Activated CD4-positive, alpha-beta memory T cell treated with anti-CD3 and anti-CD28 coated beads, Interleukin-2, amount 10 ng/mL, durations not matched to agents 7 days and 5 days (primary cell): ENCODE measurements at regions not wholly inside any gene's neighbourhood (a gene's known extent, or its start where the extent isn't known, plus 50 kb on each side); places are given as distances from the start of the nearest gene placed in this dataset.

Source experiments
- CTCF ChIA-PET: fragments of 350-600 bp; sonication (Branson Sonifier 250); formaldehyde crosslinking; loops from one replicate; lab custom pipeline; 2021; ENCODE audit warnings: antibody characterized with exemption, inconsistent platforms; lab: Charles Lee
- POLR2A ChIA-PET: fragments of 350-600 bp; sonication (Branson Sonifier 250); formaldehyde crosslinking; loops from one replicate; lab custom pipeline; 2021; ENCODE audit warnings: antibody characterized with exemption; lab: Charles Lee
- DNase-seq: peaks from one replicate; pipeline ENCODE4 v3.0.0-alpha.2; 2020
- H3K27ac Mint-ChIP-seq: one replicate; pipeline ENCODE4 v1.8.0; 2021; ENCODE audit warnings: mild to moderate bottlenecking, mixed read lengths
- H3K27me3 Mint-ChIP-seq: one replicate; pipeline ENCODE4 v1.8.0; 2021; ENCODE audit warnings: mixed read lengths
- H3K36me3 Mint-ChIP-seq: one replicate; pipeline ENCODE4 v1.8.0; 2021; ENCODE audit warnings: low read depth, mixed read lengths
- H3K4me1 Mint-ChIP-seq: one replicate; pipeline ENCODE4 v1.8.0; 2021; ENCODE audit warnings: mixed read lengths
- H3K4me3 Mint-ChIP-seq: one replicate; pipeline ENCODE4 v1.8.0; 2021; ENCODE audit warnings: mild to moderate bottlenecking, mixed read lengths
- H3K9me3 Mint-ChIP-seq: one replicate; pipeline ENCODE4 v1.8.0; 2021; ENCODE audit warnings: mixed read lengths

GRCh38 chr17:34122515-34122914, 132.6 kb upstream of the CCL2 start:
- DNase-seq: no peak
- no peak overlapping the region for H3K4me3 Mint-ChIP-seq
- H3K27me3 Mint-ChIP-seq: peaks cover 4% of the 10 kb centered on the region
- no peak overlapping the region for H3K27ac Mint-ChIP-seq
- H3K36me3 Mint-ChIP-seq: no peaks in the 10 kb centered on the region
- ChIA-PET POLR2A (no interaction called here), CTCF (no interaction called here)
- no peaks in the 10 kb centered on the region for H3K9me3 Mint-ChIP-seq
- no peaks in the 10 kb centered on the region for H3K4me1 Mint-ChIP-seq

DNA sequence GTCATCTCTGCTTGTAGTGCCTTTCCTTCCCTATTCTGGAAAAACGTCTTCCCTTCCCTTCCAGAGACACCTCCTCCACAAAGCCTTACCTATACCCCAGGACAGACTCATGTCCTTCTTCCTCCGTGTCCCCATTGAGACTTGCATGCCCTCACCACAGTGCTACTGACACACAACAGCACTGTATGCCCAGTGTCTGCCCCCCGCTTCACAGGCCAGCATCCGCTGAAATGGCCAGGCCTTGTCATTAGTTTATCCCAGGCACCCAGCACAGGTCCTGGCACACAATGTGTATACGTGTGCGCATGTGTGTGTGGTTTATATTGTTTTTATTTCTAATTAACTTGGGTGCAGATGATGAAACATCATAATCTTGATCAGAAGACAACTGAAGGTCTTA, 130.1 kb upstream of the CCL2 start:
- POLR2A ChIA-PET: no interaction called here
- no peaks in the 10 kb centered on the region for H3K9me3 Mint-ChIP-seq
- DNase-seq: no peak
- no peaks in the 10 kb centered on the region for H3K36me3 Mint-ChIP-seq
- H3K27me3 Mint-ChIP-seq: peaks cover 4% of the 10 kb centered on the region
- H3K27ac Mint-ChIP-seq: no peak overlapping the region
- CTCF ChIA-PET: no interaction called here
- no peak overlapping the region for H3K4me3 Mint-ChIP-seq
- H3K4me1 Mint-ChIP-seq: no peaks in the 10 kb centered on the region

DNA sequence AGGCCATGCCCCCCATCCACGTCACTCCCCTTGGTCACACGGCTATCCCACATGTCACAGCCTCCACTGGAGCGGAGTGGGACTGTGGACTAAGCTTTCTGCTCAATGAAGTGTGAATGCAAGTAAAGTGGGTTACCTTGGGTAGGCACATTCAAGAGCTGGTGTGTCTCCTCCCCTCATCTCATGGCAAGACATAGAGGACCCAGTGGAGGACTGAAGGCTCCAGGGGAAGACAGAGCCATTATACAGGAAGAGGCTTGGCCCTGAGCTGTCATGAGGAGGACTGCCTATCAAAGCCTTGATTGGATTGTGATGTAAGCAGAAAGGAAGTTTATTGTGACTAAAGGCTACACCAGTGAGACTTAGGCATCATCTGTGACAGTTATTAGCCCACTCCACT, 129.2 kb upstream of the CCL2 start:
- H3K9me3 Mint-ChIP-seq: no peaks in the 10 kb centered on the region
- DNase-seq: no peak
- POLR2A ChIA-PET: no interaction called here
- no peaks in the 10 kb centered on the region for H3K36me3 Mint-ChIP-seq
- CTCF ChIA-PET: no interaction called here
- no peaks in the 10 kb centered on the region for H3K4me1 Mint-ChIP-seq
- H3K4me3 Mint-ChIP-seq: no peak overlapping the region
- H3K27me3 Mint-ChIP-seq: peaks cover 4% of the 10 kb centered on the region
- H3K27ac Mint-ChIP-seq: no peak overlapping the region

DNA sequence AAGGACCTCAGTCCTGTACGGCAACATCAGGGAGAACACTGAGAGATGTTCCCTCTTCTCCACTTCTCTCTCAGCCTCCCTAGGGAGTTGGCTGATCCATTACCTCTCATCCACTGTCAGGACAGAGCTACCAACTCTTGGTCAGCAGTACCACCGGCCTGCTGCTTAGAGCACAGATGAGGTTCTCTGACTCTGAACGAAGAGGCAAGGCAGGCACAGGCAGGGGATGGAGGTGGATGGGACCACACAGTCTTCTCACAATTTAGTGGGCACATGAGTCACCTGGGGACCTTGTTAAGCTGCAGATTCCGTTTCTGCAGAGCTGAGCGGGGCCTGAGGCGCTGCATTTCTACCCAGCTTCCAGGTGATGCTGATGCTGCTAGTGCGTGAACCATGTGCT, 128.6 kb upstream of the CCL2 start:
- no peaks in the 10 kb centered on the region for H3K36me3 Mint-ChIP-seq
- H3K4me3 Mint-ChIP-seq: no peak overlapping the region
- H3K27ac Mint-ChIP-seq: no peak overlapping the region
- H3K27me3 Mint-ChIP-seq: peaks cover 4% of the 10 kb centered on the region
- H3K4me1 Mint-ChIP-seq: no peaks in the 10 kb centered on the region
- ChIA-PET POLR2A (no interaction called here), CTCF (no interaction called here)
- no peak for DNase-seq
- H3K9me3 Mint-ChIP-seq: no peaks in the 10 kb centered on the region

- H3K36me3 Mint-ChIP-seq: no peaks in the 10 kb centered on the region
- CTCF ChIA-PET: interaction anchor here (1.3 kb wide), 1 partner anchor 21 kb away, joined by 3 read pairs; no protein-coding TSS in a partner anchor
- H3K27ac Mint-ChIP-seq: no peak overlapping the region
- H3K27me3 Mint-ChIP-seq: peaks cover 4% of the 10 kb centered on the region
- no peaks in the 10 kb centered on the region for H3K9me3 Mint-ChIP-seq
- no peak overlapping the region for H3K4me3 Mint-ChIP-seq
- no peaks in the 10 kb centered on the region for H3K4me1 Mint-ChIP-seq
- DNase-seq: no peak
- POLR2A ChIA-PET: no interaction called here
Observed at GRCh38 chr17:34126965-34127364, 128.1 kb upstream of the CCL2 start.

DNA sequence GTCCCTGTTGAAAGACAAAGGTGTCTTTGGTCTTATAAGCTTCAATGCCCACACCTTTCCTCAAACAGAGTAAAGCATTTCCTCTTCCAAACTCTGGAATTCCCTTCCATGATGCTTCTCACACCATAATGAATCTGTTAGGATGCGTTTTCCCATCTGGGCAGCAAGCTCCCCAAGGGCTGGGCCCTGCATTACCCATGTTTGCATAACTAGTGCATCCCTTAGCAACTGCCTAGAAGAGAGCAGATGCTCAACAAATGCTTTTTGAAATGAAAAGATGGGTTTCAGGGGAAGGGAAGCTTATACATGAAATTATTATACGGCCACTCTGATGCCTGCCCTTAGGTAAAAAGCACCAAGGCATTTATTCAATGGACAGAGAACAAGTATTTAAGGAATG, 124.5 kb upstream of the CCL2 start:
- H3K27me3 Mint-ChIP-seq: peaks cover 2% of the 10 kb centered on the region
- CTCF ChIA-PET: no interaction called here
- POLR2A ChIA-PET: no interaction called here
- no peaks in the 10 kb centered on the region for H3K4me1 Mint-ChIP-seq
- DNase-seq: no peak
- H3K27ac Mint-ChIP-seq: no peak overlapping the region
- H3K36me3 Mint-ChIP-seq: no peaks in the 10 kb centered on the region
- H3K4me3 Mint-ChIP-seq: no peak overlapping the region
- no peaks in the 10 kb centered on the region for H3K9me3 Mint-ChIP-seq

DNA sequence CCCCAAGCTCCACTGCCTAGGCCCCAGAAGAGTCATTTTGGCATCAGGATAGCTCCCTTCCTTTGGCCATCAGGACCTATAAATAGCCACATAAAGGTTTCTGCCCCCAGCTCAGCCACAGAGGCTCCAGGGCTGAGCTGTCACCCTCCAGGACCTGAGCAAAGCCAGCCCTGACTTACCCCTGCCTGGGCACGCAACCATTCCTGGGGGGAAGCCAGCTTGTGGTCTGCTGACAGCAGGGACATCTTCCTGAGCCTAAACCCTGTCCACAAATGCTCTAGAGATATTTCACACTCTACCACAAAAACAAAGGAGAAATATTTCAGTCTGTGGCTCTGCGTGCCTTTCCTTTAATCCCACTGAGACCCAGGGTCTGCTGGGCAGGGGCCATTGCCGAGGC, 123.7 kb upstream of the CCL2 start:
- Mint-ChIP-seq H3K27ac (no peak overlapping the region), H3K36me3 (no peaks in the 10 kb centered on the region), H3K27me3 (peaks cover 2% of the 10 kb centered on the region), H3K4me1 (no peaks in the 10 kb centered on the region), H3K4me3 (no peak overlapping the region), H3K9me3 (no peaks in the 10 kb centered on the region)
- ChIA-PET POLR2A (no interaction called here), CTCF (no interaction called here)
- no peak for DNase-seq

DNA sequence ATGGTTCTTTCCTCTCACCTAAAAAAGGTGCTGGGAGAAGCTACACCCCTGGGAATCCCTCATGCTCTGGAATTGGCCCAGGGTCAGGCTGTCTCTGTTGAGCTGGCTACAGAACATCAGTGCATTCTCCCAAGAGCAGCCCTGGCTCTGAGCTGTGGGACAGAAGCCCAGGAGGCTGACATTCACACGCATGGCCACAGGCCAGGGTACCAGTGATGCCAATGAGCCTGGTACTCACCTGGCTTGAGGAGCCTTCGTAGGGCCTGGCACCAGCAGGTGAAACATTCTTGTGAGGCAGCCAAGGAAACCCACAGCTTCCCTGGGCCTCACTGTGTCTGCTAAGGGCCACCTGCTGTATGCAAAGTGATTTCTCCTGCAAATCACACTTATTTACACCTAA, 121.7 kb upstream of the CCL2 start:
- Mint-ChIP-seq H3K4me1 (no peaks in the 10 kb centered on the region), H3K27ac (no peak overlapping the region), H3K27me3 (peaks cover 7% of the 10 kb centered on the region), H3K36me3 (no peaks in the 10 kb centered on the region), H3K9me3 (no peaks in the 10 kb centered on the region), H3K4me3 (no peak overlapping the region)
- no peak for DNase-seq
- ChIA-PET CTCF (no interaction called here), POLR2A (no interaction called here)

DNA sequence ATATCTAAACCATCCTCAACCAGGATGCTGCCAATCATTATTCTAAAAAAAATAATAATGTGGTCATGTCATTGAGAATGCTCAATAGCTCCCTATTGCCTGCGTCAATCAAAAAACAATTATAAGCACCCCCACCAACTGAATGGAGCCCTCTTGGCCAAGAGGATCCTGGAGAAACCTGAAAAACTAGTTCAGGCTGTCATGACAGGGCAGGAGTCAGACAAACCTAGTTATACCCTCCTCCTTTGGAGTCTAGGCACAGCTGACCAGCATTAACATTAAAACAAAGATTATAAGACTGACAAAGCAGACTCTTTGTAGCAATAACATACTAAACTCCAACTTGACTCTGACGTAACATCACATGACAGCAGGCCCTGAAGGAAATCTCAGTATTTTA, 119.2 kb upstream of the CCL2 start:
- Mint-ChIP-seq H3K9me3 (no peaks in the 10 kb centered on the region), H3K4me3 (no peak overlapping the region), H3K27ac (no peak overlapping the region), H3K36me3 (no peaks in the 10 kb centered on the region), H3K27me3 (peaks cover 18% of the 10 kb centered on the region), H3K4me1 (no peaks in the 10 kb centered on the region)
- no peak for DNase-seq
- CTCF ChIA-PET: no interaction called here
- POLR2A ChIA-PET: no interaction called here

DNA sequence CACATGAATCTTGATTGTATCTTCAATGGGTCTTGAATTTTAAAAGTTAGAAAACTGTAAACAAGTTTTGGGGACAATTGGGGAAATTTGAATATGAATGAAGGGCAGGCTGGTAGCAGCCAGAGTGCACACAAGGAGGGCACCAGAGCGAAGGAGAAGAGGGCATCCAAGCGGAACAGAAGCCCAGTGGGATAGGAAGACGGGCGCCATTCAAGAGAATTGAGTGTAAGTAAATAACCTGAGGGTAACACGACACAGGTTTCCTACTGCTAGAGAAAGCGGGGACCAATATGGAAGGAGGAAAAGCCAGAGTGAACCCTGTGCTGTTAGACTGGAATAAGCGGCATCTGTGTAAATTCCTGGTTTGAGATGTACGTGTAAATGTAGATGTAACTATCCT, 115.1 kb upstream of the CCL2 start:
- Mint-ChIP-seq H3K27ac (no peak overlapping the region), H3K4me1 (no peaks in the 10 kb centered on the region), H3K36me3 (no peaks in the 10 kb centered on the region), H3K27me3 (peaks cover 23% of the 10 kb centered on the region), H3K9me3 (no peaks in the 10 kb centered on the region), H3K4me3 (no peak overlapping the region)
- CTCF ChIA-PET: no interaction called here
- POLR2A ChIA-PET: no interaction called here
- no peak for DNase-seq

DNA sequence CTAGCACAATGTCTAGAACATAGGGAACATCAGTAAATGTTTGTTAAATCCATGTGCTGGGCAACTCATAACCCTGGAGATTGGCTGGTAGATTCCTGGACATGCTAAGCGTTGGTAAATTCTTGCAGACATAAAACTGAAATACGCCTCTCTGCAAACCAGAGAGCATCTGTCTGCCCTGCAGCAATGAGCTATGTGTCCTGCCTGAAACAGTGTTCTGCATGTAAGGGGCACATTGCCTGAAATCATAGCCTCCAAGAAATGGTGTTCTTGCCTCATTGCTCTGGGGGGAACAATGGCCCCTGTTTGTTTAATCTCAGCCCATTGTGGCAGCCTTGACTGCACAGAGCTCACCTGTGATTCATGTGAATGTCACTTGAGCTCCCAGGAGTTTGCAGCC, 113.5 kb upstream of the CCL2 start:
- H3K4me3 Mint-ChIP-seq: no peak overlapping the region
- no peaks in the 10 kb centered on the region for H3K36me3 Mint-ChIP-seq
- no peaks in the 10 kb centered on the region for H3K4me1 Mint-ChIP-seq
- no peak overlapping the region for H3K27ac Mint-ChIP-seq
- DNase-seq: no peak
- ChIA-PET CTCF (no interaction called here), POLR2A (no interaction called here)
- no peaks in the 10 kb centered on the region for H3K9me3 Mint-ChIP-seq
- peaks cover 22% of the 10 kb centered on the region for H3K27me3 Mint-ChIP-seq

DNA sequence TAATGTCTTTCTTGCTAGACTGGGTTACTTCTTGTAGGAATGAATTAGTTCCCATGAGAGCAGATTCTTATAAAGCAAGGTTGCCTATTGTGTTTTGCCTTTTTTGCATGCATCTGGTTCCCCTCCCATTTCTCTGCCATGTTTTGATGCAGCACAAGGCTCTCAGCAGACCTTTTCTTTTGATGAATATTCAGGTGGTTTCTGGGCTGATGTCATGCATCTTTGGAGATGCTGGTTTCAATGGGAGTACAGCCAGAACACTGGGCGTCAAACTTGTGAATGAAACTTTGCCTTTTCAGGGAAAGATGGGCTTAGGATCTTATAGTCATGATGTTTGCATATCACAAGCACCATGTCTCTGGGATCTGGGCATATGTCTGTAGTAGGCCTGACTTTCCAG, 111.7 kb upstream of the CCL2 start:
- ChIA-PET POLR2A (no interaction called here), CTCF (no interaction called here)
- H3K27ac Mint-ChIP-seq: no peak overlapping the region
- no peaks in the 10 kb centered on the region for H3K9me3 Mint-ChIP-seq
- no peaks in the 10 kb centered on the region for H3K4me1 Mint-ChIP-seq
- H3K36me3 Mint-ChIP-seq: no peaks in the 10 kb centered on the region
- H3K4me3 Mint-ChIP-seq: no peak overlapping the region
- DNase-seq: no peak
- H3K27me3 Mint-ChIP-seq: peaks cover 19% of the 10 kb centered on the region

GRCh38 chr17:34146440-34147043, 108.5 kb upstream of the CCL2 start:
- H3K27me3 Mint-ChIP-seq: peaks cover 5% of the 10 kb centered on the region
- ChIA-PET CTCF (interaction anchor here (0.9 to 6.0 kb wide), 5 partner anchors 16 to 368 kb away, joined by 3 to 37 read pairs (median 9); no protein-coding TSS in a partner anchor), POLR2A (no interaction called here)

GRCh38 chr17:34151102-34151501, 104.0 kb upstream of the CCL2 start:
- no peaks in the 10 kb centered on the region for H3K36me3 Mint-ChIP-seq
- CTCF ChIA-PET: no interaction called here

More at GRCh38 chr17:34146440-34147043, 108.5 kb upstream of the CCL2 start:
- H3K27ac Mint-ChIP-seq: no peak overlapping the region
- peak; percentile 72 for DNase-seq
- H3K36me3 Mint-ChIP-seq: no peaks in the 10 kb centered on the region
- H3K9me3 Mint-ChIP-seq: no peaks in the 10 kb centered on the region
- no peaks in the 10 kb centered on the region for H3K4me1 Mint-ChIP-seq
- H3K4me3 Mint-ChIP-seq: no peak overlapping the region

More at GRCh38 chr17:34151102-34151501, 104.0 kb upstream of the CCL2 start:
- peaks cover 22% of the 10 kb centered on the region for H3K27me3 Mint-ChIP-seq
- POLR2A ChIA-PET: no interaction called here
- no peak overlapping the region for H3K27ac Mint-ChIP-seq
- peaks cover 10% of the 10 kb centered on the region for H3K4me1 Mint-ChIP-seq
- no peak for DNase-seq
- H3K4me3 Mint-ChIP-seq: no peak overlapping the region
- H3K9me3 Mint-ChIP-seq: no peaks in the 10 kb centered on the region
